CD8-positive, alpha-beta memory T cell (primary cell): ENCODE measurements at regions not wholly inside any gene's neighbourhood (a gene's known extent, or its start where the extent isn't known, plus 50 kb on each side); places are given as distances from the start of the nearest gene placed in this dataset.

Experiments used
- CTCF ChIA-PET: fragments of 350-600 bp; sonication (Branson Sonifier 250); formaldehyde crosslinking; loops from one replicate; lab custom pipeline; 2021; ENCODE audit warnings: antibody characterized with exemption; lab: Charles Lee
- POLR2A ChIA-PET: fragments of 350-600 bp; sonication (Branson Sonifier 250); formaldehyde crosslinking; loops from one replicate; lab custom pipeline; 2021; ENCODE audit warnings: antibody characterized with exemption; lab: Charles Lee
- DNase-seq, 5 donors: peaks; one replicate each; pipeline versions ENCODE4 v3.0.0 to v3.0.0-alpha.2; 2020 to 2022; ENCODE audit warnings: mixed read lengths in 1 of 5
- H3K27ac ChIP-seq: one replicate; pipeline ENCODE4 v1.7.0; 2013; ENCODE audit warnings: low read depth, mild to moderate bottlenecking, low read length, moderate library complexity
- H3K27me3 ChIP-seq: 2 replicates; pipeline ENCODE4 v1.7.0; 2013; ENCODE audit warnings: low read length, mild to moderate bottlenecking; ENCODE audit not compliant: insufficient read depth, poor library complexity, severe bottlenecking
- H3K36me3 ChIP-seq: 2 replicates; pipeline ENCODE4 v1.7.0; 2013; ENCODE audit warnings: mild to moderate bottlenecking, low read length, moderate library complexity; ENCODE audit not compliant: insufficient read depth
- H3K4me1 ChIP-seq: 2 replicates; pipeline ENCODE4 v1.7.0; 2013; ENCODE audit warnings: mild to moderate bottlenecking, low read length, moderate library complexity; ENCODE audit not compliant: insufficient read depth
- H3K4me3 ChIP-seq: 2 replicates; pipeline ENCODE4 v1.7.0; 2013; ENCODE audit warnings: mild to moderate bottlenecking, low read length
- H3K9me3 ChIP-seq: 2 replicates; pipeline ENCODE4 v1.7.0; 2013; ENCODE audit warnings: mild to moderate bottlenecking, low read length
- H3K27ac Mint-ChIP-seq, 8 donors: one replicate each; pipeline ENCODE4 v1.8.0; 2020 to 2021; ENCODE audit warnings: mixed read lengths in 8 of 8, mild to moderate bottlenecking in 6 of 8, inconsistent platforms in 3 of 8, moderate library complexity in 3 of 8
- H3K27me3 Mint-ChIP-seq, 2 donors: one replicate each; pipeline ENCODE4 v1.8.0; 2020 to 2021; ENCODE audit warnings: mixed read lengths in 2 of 2, mild to moderate bottlenecking in 1 of 2, moderate library complexity in 1 of 2
- H3K36me3 Mint-ChIP-seq, 3 donors: one replicate each; pipeline ENCODE4 v1.8.0; 2020 to 2021; ENCODE audit warnings: mixed read lengths in 3 of 3, inconsistent platforms in 1 of 3, mild to moderate bottlenecking in 1 of 3
- H3K4me1 Mint-ChIP-seq, 3 donors: one replicate each; pipeline ENCODE4 v1.8.0; 2020 to 2021; ENCODE audit warnings: mixed read lengths in 3 of 3, inconsistent platforms in 1 of 3, mild to moderate bottlenecking in 1 of 3
- H3K4me3 Mint-ChIP-seq, 7 donors: one replicate each; pipeline ENCODE4 v1.8.0; 2020 to 2021; ENCODE audit warnings: mixed read lengths in 7 of 7, mild to moderate bottlenecking in 6 of 7, moderate library complexity in 4 of 7, inconsistent platforms in 2 of 7
- H3K9me3 Mint-ChIP-seq, 5 donors: one replicate each; pipeline ENCODE4 v1.8.0; 2020 to 2022; ENCODE audit warnings: mixed read lengths in 5 of 5, mild to moderate bottlenecking in 3 of 5, moderate library complexity in 2 of 5, inconsistent platforms in 1 of 5

DNA sequence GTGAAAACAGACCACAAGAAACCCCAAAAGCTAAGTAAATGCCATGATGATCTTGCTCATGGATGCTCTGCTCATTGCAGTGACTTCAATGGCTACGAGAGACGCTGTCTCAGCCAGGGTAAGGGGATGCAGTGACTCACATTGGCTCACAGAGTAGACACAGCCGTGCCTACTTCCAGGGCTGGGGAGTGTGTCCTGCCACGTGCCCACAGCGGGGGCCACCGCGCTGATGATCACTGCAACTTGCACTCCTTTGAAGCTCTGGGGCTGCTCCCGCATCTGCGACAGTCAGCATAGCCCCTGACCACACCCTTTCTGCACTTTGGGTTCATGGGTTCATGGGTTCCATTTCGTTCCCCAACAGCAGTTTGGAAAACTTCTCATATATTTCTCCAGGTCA, 231.4 kb upstream of the RPL38 start:
- no peaks in the 10 kb centered on the region for H3K36me3 Mint-ChIP-seq
- Histone ChIP-seq H3K9me3 (no peaks in the 10 kb centered on the region), H3K36me3 (no peaks in the 10 kb centered on the region), H3K27me3 (peaks cover 3% of the 10 kb centered on the region), H3K4me3 (no peak overlapping the region), H3K4me1 (no peaks in the 10 kb centered on the region), H3K27ac (no peak overlapping the region)
- no peaks in the 10 kb centered on the region for H3K4me1 Mint-ChIP-seq
- ChIA-PET POLR2A (no interaction called here), CTCF (no interaction called here)
- peaks cover 0 to 1% (median 0%) of the 10 kb centered on the region in 5 donors for H3K9me3 Mint-ChIP-seq
- DNase-seq, result no peak
- no peak overlapping the region for H3K27ac Mint-ChIP-seq
- H3K27me3 Mint-ChIP-seq, result peaks cover 15 to 51% of the 10 kb centered on the region in 2 donors
- no peak overlapping the region for H3K4me3 Mint-ChIP-seq

DNA sequence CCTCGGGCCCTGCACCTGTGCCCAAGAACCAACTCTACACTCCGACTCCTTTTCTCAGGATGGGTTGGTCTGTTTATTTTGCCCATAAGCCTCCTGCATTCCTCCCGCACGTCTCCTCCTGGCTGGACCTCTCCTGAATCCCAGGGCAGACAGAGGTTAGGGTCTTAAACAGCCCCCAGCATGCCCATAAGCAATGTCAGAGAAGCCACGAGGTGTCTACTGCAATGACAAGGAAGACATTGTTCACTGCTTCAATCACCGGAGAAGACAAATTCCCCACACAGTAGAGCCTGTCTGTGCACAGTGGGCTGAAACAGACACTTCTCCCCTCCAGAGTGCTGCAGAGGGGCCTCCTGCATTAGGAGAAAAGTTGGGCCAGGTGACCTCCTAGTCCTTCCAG, 230.6 kb upstream of the RPL38 start:
- no peaks in the 10 kb centered on the region for H3K4me1 Mint-ChIP-seq
- POLR2A ChIA-PET, result no interaction called here
- Histone ChIP-seq H3K9me3 (no peaks in the 10 kb centered on the region), H3K36me3 (no peaks in the 10 kb centered on the region), H3K27me3 (no peaks in the 10 kb centered on the region), H3K4me3 (no peak overlapping the region), H3K27ac (no peak overlapping the region), H3K4me1 (no peaks in the 10 kb centered on the region)
- H3K27ac Mint-ChIP-seq, result no peak overlapping the region
- H3K9me3 Mint-ChIP-seq, result peaks cover 0 to 1% (median 0%) of the 10 kb centered on the region in 5 donors
- no peaks in the 10 kb centered on the region for H3K36me3 Mint-ChIP-seq
- H3K4me3 Mint-ChIP-seq, result no peak overlapping the region
- peaks cover 17 to 51% of the 10 kb centered on the region in 2 donors for H3K27me3 Mint-ChIP-seq
- no peak for DNase-seq
- CTCF ChIA-PET, result no interaction called here

DNA sequence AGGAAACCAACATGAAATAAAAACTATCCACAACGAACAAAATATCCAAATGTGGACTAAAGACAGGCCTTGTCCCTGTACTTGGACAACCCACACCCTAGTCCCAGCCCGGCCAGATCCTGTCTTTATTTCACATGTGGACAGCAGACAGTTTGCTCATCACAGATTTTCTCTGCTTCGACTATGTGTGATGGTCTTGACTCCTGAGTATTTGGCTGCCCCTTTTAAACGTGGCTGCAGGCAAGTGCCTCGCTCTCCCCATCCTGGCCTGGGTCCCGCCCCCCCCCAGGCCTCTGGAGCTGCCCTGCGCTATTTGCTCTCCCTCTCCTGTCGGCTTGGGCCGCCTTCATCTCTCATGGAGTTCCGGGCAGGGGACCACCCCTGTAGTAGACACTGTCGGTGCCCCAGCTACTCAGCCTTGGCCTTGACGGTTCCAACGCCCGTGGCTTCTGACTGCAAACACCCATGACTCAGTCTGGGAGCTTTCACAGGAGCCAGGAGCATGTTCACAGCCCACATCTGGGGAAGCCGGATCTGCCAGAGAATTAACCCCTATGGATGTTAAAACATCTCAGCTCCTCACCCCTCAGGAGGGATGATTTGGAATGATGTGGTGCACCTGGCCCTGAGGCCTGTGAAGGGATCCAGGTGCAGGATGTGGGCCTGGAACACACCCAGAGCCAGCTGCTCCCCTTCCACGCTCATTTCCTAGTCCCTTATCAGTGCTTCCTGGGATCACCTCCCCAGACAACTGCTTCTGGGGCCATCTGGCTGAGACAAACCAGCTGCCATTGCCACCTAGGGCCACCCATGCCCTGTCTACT, 229.7 kb upstream of the RPL38 start:
- ChIA-PET POLR2A (no interaction called here), CTCF (no interaction called here)
- Mint-ChIP-seq H3K9me3 (peaks cover 0 to 1% (median 0%) of the 10 kb centered on the region in 5 donors), H3K4me3 (no peak overlapping the region), H3K4me1 (no peaks in the 10 kb centered on the region), H3K27me3 (peaks cover 23 to 43% of the 10 kb centered on the region in 2 donors), H3K36me3 (peaks cover 0 to 2% (median 0%) of the 10 kb centered on the region in 3 donors), H3K27ac (no peak overlapping the region)
- Histone ChIP-seq H3K36me3 (no peaks in the 10 kb centered on the region), H3K27me3 (no peaks in the 10 kb centered on the region), H3K4me3 (no peak overlapping the region), H3K9me3 (no peaks in the 10 kb centered on the region), H3K27ac (no peak overlapping the region), H3K4me1 (no peaks in the 10 kb centered on the region)
- no peak for DNase-seq

DNA sequence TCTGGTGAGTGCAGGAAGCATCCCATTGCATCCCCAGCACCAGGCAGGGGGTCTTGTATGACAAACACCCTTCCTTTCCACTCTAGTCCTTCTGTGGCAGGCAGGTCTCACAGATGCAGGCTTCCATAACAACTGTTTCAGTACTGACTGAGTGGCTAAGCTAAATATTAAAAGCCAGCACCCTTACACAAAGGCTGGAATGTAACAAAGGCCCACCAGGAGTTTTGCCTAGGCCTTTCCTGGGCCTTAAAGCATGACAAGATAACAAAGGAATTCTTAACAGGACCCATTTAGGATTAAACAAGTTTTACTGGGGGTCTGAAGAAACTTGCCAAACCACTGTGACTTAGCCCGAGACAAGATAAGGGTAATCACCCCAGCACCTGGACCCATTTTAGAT, 228.9 kb upstream of the RPL38 start:
- Mint-ChIP-seq H3K27me3 (peaks cover 22 to 41% of the 10 kb centered on the region in 2 donors), H3K27ac (no peak overlapping the region), H3K36me3 (peaks cover 0 to 2% (median 0%) of the 10 kb centered on the region in 3 donors), H3K9me3 (peaks cover 0 to 1% (median 0%) of the 10 kb centered on the region in 5 donors), H3K4me3 (no peak overlapping the region), H3K4me1 (no peaks in the 10 kb centered on the region)
- POLR2A ChIA-PET, result no interaction called here
- Histone ChIP-seq H3K27ac (no peak overlapping the region), H3K9me3 (no peaks in the 10 kb centered on the region), H3K27me3 (no peaks in the 10 kb centered on the region), H3K4me1 (no peaks in the 10 kb centered on the region), H3K36me3 (no peaks in the 10 kb centered on the region), H3K4me3 (no peak overlapping the region)
- CTCF ChIA-PET, result no interaction called here
- no peak for DNase-seq

DNA sequence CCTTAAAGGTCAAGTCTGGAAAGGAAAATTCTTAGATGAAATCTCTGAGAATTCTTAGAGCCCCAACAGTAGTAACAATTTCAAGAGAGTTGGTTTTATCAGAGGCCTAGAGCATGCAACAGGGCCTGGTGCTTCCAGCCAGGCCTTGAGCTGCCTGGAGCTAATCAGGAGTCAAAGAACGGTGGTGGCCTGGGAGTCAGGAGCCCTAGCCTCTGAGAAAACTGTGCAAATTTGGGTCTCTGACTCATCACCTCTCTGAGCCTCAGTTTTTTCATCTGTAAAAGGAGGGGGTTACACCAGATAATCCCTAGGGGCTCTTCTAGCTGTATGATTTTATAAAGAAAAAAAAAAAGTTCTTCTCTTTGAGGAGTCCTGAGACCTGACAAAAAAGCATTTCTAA, 227.3 kb upstream of the RPL38 start:
- H3K27me3 ChIP-seq, result no peaks in the 10 kb centered on the region
- Mint-ChIP-seq H3K27me3 (peaks cover 26 to 40% of the 10 kb centered on the region in 2 donors), H3K36me3 (peaks cover 0 to 3% (median 0%) of the 10 kb centered on the region in 3 donors), H3K4me3 (no peak overlapping the region), H3K9me3 (no peaks in the 10 kb centered on the region), H3K27ac (no peak overlapping the region), H3K4me1 (no peaks in the 10 kb centered on the region)
- H3K27ac ChIP-seq, result no peak overlapping the region
- no peaks in the 10 kb centered on the region for H3K4me1 ChIP-seq
- no peak overlapping the region for H3K4me3 ChIP-seq
- H3K36me3 ChIP-seq, result no peaks in the 10 kb centered on the region
- ChIA-PET CTCF (no interaction called here), POLR2A (no interaction called here)
- H3K9me3 ChIP-seq, result no peaks in the 10 kb centered on the region
- DNase-seq, result no peak

DNA sequence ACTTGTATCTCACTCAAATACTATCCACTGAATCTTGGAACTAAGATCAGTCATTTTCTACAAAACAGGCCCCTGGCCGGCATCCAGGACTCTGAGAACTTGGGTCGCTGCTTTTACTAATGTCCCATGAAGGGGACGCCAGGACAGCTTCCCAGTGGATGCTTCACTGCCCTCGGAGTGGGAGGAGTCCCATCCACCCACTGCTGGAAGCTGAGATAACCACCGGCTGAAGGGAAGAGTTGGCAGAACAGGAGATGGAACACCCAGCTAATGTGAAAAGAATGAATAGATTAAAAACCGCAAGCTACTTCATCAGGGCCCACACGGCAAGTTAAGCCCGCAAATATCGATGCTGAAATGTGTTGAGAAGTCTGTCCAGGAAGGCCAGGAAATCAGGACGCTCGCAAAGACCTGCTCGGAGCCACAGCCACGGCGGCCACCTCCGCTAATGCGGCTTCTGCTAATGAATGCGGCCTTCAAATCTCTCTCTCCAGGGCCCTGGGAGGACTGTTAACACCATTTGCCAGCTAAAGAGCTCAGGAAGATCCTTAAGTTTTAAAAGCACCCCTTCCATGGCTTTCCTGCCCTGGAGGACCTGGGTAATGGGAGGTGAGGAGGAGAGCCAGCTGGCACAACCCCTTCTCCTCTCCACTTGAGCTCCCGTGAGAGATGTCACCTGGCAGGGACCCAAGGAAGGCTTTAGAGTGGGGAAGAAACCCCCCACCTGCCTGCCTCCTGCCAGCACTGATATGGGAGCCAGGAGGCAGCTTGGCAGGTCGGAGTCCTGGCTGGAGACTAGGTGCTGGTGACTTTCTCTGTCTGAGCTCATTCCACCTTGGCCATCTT, 226.6 kb upstream of the RPL38 start:
- Histone ChIP-seq H3K27me3 (no peaks in the 10 kb centered on the region), H3K27ac (no peak overlapping the region), H3K36me3 (no peaks in the 10 kb centered on the region), H3K4me1 (no peaks in the 10 kb centered on the region), H3K4me3 (no peak overlapping the region), H3K9me3 (no peaks in the 10 kb centered on the region)
- Mint-ChIP-seq H3K27me3 (peaks cover 28 to 43% of the 10 kb centered on the region in 2 donors), H3K4me1 (no peaks in the 10 kb centered on the region), H3K4me3 (no peak overlapping the region), H3K36me3 (peaks cover 0 to 3% (median 0%) of the 10 kb centered on the region in 3 donors), H3K27ac (no peak overlapping the region), H3K9me3 (no peaks in the 10 kb centered on the region)
- no peak for DNase-seq
- POLR2A ChIA-PET, result no interaction called here
- CTCF ChIA-PET, result no interaction called here

DNA sequence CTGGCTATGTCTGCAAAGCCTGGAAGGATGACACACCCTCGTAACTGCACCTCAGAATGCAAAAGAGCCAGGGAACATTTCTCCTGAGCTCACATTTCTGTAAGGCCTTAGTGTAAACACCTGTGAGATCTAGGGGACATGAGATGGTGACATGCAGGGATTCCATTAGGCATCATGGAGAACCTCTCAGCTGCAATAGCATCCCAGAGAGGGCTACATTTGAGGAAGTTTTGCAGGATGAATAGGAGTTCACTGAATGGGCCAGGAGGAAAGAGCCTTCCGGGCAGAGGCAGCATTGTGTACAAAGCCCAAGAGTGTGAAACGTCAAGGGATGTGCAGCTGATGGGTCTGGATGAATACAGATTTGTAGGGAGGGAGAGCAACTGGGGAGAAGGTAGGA, 223.0 kb upstream of the RPL38 start:
- ChIA-PET CTCF (no interaction called here), POLR2A (no interaction called here)
- Histone ChIP-seq H3K4me3 (no peak overlapping the region), H3K36me3 (no peaks in the 10 kb centered on the region), H3K27ac (no peak overlapping the region), H3K4me1 (no peaks in the 10 kb centered on the region), H3K9me3 (no peaks in the 10 kb centered on the region), H3K27me3 (no peaks in the 10 kb centered on the region)
- DNase-seq, result no peak
- no peak overlapping the region for H3K4me3 Mint-ChIP-seq
- peaks cover 0 to 3% (median 0%) of the 10 kb centered on the region in 3 donors for H3K36me3 Mint-ChIP-seq
- no peak overlapping the region for H3K27ac Mint-ChIP-seq
- peaks cover 10 to 17% (median 11%) of the 10 kb centered on the region in 3 donors for H3K4me1 Mint-ChIP-seq
- no peaks in the 10 kb centered on the region for H3K9me3 Mint-ChIP-seq
- peaks cover 36 to 50% of the 10 kb centered on the region in 2 donors for H3K27me3 Mint-ChIP-seq

DNA sequence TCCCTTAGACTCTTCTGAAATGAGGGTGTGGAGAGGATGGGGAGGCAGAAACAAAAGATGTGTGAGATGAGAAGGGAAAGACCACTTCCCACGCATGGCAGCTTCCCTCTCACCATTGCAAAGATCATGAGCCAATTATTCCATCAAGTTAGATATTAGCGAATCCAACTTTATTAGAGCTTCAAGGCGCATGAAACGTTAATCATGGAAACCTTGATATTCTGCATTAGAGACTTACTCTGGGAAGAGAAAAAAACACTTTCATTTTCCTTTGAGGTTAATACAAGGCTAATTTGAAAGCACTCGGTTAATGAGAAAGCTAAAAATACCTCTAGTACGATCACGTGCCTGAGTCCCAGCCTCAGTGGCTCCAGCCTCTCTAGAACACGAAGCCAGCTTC, 220.6 kb upstream of the RPL38 start:
- no peak for DNase-seq
- POLR2A ChIA-PET, result no interaction called here
- no peak overlapping the region for H3K4me3 ChIP-seq
- peak overlapping the region in 1 of 7 donors; percentile 8 for H3K4me3 Mint-ChIP-seq
- CTCF ChIA-PET, result no interaction called here
- H3K36me3 ChIP-seq, result no peaks in the 10 kb centered on the region
- peaks cover 10 to 17% (median 11%) of the 10 kb centered on the region in 3 donors for H3K4me1 Mint-ChIP-seq
- H3K27ac Mint-ChIP-seq, result no peak overlapping the region
- H3K9me3 Mint-ChIP-seq, result no peaks in the 10 kb centered on the region
- H3K36me3 Mint-ChIP-seq, result peaks cover 0 to 3% (median 0%) of the 10 kb centered on the region in 3 donors
- H3K27ac ChIP-seq, result no peak overlapping the region
- H3K9me3 ChIP-seq, result no peaks in the 10 kb centered on the region
- H3K4me1 ChIP-seq, result no peaks in the 10 kb centered on the region
- H3K27me3 Mint-ChIP-seq, result peaks cover 35 to 37% of the 10 kb centered on the region in 2 donors
- H3K27me3 ChIP-seq, result no peaks in the 10 kb centered on the region
